ENCODE measurements at regions not wholly inside any gene's neighbourhood (a gene's known extent, or its start where the extent isn't known, plus 50 kb on each side); places are given as distances from the start of the nearest gene placed in this dataset.

DNA sequence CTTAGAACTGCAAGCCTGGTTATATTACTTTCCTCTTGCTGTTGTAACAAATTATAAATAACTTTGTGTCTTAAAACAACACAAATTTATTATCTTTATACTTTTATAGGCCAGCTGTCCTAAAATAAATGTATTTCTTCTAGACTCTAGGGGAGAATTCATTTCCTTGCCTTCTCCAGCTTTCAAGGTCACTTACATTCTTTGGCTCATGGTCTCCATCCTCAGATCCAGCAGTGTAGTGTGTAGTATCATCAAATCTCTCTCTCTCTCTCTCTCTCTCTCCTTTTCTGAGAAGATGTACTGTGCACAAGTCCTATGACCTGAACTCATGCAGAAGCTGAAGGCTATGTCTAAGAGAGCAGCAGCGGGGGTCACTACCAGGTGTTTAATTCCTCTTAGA is 1510.6 kb downstream of the MRPL39 start:
- no peaks in the 10 kb centered on the region for H4K20me1 ChIP-seq (ENCODE audit: insufficient read depth, low read length)
- H3K9me3 ChIP-seq (ENCODE audit: low read depth, low read length) = no peaks in the 10 kb centered on the region
- H3K27ac ChIP-seq (ENCODE audit: low read depth, low read length) = no peak overlapping the region
- TF ChIP-seq, protein P1, sequence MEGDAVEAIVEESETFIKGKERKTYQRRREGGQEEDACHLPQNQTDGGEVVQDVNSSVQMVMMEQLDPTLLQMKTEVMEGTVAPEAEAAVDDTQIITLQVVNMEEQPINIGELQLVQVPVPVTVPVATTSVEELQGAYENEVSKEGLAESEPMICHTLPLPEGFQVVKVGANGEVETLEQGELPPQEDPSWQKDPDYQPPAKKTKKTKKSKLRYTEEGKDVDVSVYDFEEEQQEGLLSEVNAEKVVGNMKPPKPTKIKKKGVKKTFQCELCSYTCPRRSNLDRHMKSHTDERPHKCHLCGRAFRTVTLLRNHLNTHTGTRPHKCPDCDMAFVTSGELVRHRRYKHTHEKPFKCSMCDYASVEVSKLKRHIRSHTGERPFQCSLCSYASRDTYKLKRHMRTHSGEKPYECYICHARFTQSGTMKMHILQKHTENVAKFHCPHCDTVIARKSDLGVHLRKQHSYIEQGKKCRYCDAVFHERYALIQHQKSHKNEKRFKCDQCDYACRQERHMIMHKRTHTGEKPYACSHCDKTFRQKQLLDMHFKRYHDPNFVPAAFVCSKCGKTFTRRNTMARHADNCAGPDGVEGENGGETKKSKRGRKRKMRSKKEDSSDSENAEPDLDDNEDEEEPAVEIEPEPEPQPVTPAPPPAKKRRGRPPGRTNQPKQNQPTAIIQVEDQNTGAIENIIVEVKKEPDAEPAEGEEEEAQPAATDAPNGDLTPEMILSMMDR (IDR thresholded peaks at IDR 0.05; ENCODE audit: extremely low read depth, low read depth, low read length) = no peak
- H3K4me1 ChIP-seq (ENCODE audit: insufficient read depth, low read length) = no peaks in the 10 kb centered on the region
- H3K27me3 ChIP-seq (ENCODE audit: insufficient read depth, low read length) = no peaks in the 10 kb centered on the region
- H3K36me3 ChIP-seq (ENCODE audit: insufficient read depth, low read length) = no peaks in the 10 kb centered on the region
- DNase-seq (ENCODE audit: insufficient read length, low spot score, missing footprints) = no peak
- H2AFZ ChIP-seq (ENCODE audit: low read length) = no peak overlapping the region
- H3K79me2 ChIP-seq (ENCODE audit: insufficient read depth, low read length) = no peaks in the 10 kb centered on the region
- H3K4me2 ChIP-seq (ENCODE audit: insufficient read depth, low read length) = no peak overlapping the region
- H3K4me3 ChIP-seq (ENCODE audit: insufficient read depth, low read length) = no peak overlapping the region

DNA sequence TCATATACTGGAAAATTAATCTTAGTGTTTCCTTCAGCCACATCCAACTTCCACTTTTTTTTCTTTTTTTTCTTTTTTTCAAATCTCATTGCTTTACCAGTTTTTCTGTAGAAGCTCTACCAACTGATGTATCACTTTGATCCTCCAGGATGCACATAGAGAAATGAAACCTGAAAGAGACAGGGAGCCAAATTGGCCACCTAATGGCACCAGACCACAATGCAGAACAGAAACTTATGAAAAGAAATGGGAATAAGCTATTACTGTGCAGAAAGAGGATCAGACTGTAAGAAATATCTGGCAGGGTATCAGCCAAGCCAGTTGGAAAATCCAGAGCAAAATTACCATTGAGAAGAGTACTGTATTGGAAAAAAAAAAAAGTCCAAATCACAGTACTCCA is 1514.2 kb downstream of the MRPL39 start:
- DNase-seq (ENCODE audit: insufficient read length, low spot score, missing footprints) = no peak
- Histone ChIP-seq H3K27ac (ENCODE audit: low read depth, low read length) (no peak overlapping the region), H3K4me2 (ENCODE audit: insufficient read depth, low read length) (no peak overlapping the region), H3K36me3 (ENCODE audit: insufficient read depth, low read length) (no peaks in the 10 kb centered on the region), H3K4me3 (ENCODE audit: insufficient read depth, low read length) (no peak overlapping the region), H4K20me1 (ENCODE audit: insufficient read depth, low read length) (no peaks in the 10 kb centered on the region), H3K27me3 (ENCODE audit: insufficient read depth, low read length) (no peaks in the 10 kb centered on the region), H3K4me1 (ENCODE audit: insufficient read depth, low read length) (no peaks in the 10 kb centered on the region), H2AFZ (ENCODE audit: low read length) (no peak overlapping the region), H3K79me2 (ENCODE audit: insufficient read depth, low read length) (no peaks in the 10 kb centered on the region), H3K9me3 (ENCODE audit: low read depth, low read length) (no peaks in the 10 kb centered on the region)
- TF ChIP-seq, protein P1 (IDR thresholded peaks at IDR 0.05; ENCODE audit: extremely low read depth, low read depth, low read length) = no peak

DNA sequence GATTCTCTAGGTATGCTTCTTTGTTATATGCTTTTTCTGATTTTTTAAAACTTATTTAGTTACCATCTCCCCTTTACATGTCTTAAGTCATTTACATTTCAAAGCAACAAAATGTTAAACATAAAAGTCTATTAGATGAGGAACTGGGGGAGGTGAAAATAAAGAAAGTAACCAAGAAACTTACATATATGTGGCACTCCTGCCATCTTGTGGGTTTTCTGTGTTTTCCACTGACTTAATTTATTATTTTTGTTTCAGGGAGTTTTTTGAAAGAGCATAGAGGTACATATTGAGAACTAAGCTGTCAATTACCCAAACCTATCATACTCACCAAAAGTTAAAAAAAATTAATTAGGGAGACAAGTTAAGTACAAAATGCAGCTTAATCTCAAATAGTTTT is 1531.1 kb downstream of the MRPL39 start:
- no peak overlapping the region for H3K4me3 ChIP-seq (ENCODE audit: insufficient read depth, low read length)
- no peaks in the 10 kb centered on the region for H3K4me1 ChIP-seq (ENCODE audit: insufficient read depth, low read length)
- H3K9me3 ChIP-seq (ENCODE audit: low read depth, low read length) = peaks cover 1% of the 10 kb centered on the region
- no peaks in the 10 kb centered on the region for H4K20me1 ChIP-seq (ENCODE audit: insufficient read depth, low read length)
- no peaks in the 10 kb centered on the region for H3K79me2 ChIP-seq (ENCODE audit: insufficient read depth, low read length)
- no peak overlapping the region for H3K27ac ChIP-seq (ENCODE audit: low read depth, low read length)
- no peaks in the 10 kb centered on the region for H3K36me3 ChIP-seq (ENCODE audit: insufficient read depth, low read length)
- H3K27me3 ChIP-seq (ENCODE audit: insufficient read depth, low read length) = no peaks in the 10 kb centered on the region
- no peak for DNase-seq (ENCODE audit: insufficient read length, low spot score, missing footprints)
- no peak overlapping the region for H3K4me2 ChIP-seq (ENCODE audit: insufficient read depth, low read length)
- no peak overlapping the region for H2AFZ ChIP-seq (ENCODE audit: low read length)
- TF ChIP-seq, protein P1 (IDR thresholded peaks at IDR 0.05; ENCODE audit: extremely low read depth, low read depth, low read length) = no peak

DNA sequence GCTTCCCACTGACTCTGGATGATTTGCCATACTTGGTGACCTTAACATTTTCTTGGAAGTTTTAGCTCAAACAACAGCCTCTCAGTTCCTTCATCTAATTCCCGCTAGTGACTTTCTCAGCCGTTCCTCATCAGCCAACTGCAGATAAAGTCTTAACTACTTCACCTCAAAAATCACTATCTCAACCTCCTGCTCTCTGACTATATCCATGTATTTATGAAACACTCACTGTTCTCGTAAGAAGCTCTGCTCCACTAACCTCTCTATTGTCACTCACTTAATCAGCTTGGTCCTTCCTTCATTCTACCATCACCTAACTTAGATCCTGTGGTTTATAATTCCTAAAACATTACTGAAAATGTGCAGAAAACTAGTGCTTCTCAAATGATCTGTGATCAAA is 1551.6 kb downstream of the MRPL39 start:
- no peaks in the 10 kb centered on the region for H3K4me1 ChIP-seq (ENCODE audit: insufficient read depth, low read length)
- H3K27me3 ChIP-seq (ENCODE audit: insufficient read depth, low read length) = no peaks in the 10 kb centered on the region
- H3K79me2 ChIP-seq (ENCODE audit: insufficient read depth, low read length) = no peaks in the 10 kb centered on the region

More for the DNA sequence above, 1551.6 kb downstream of the MRPL39 start:
- Histone ChIP-seq H3K27ac (ENCODE audit: low read depth, low read length) (no peak overlapping the region), H3K4me3 (ENCODE audit: insufficient read depth, low read length) (no peak overlapping the region), H3K36me3 (ENCODE audit: insufficient read depth, low read length) (no peaks in the 10 kb centered on the region), H2AFZ (ENCODE audit: low read length) (no peak overlapping the region), H3K4me2 (ENCODE audit: insufficient read depth, low read length) (no peak overlapping the region), H4K20me1 (ENCODE audit: insufficient read depth, low read length) (no peaks in the 10 kb centered on the region), H3K9me3 (ENCODE audit: low read depth, low read length) (no peaks in the 10 kb centered on the region)
- TF ChIP-seq, protein P1 (IDR thresholded peaks at IDR 0.05; ENCODE audit: extremely low read depth, low read depth, low read length) = no peak
- no peak for DNase-seq (ENCODE audit: insufficient read length, low spot score, missing footprints)
